ENCODE measurements at regions not wholly inside any gene's neighbourhood (a gene's known extent, or its start where the extent isn't known, plus 50 kb on each side); places are given as distances from the start of the nearest gene placed in this dataset.

GRCh38 chr7:12794722-12795302 lies 107.4 kb downstream of the ARL4A start:
- no peaks in the 10 kb centered on the region for H3K79me2 ChIP-seq (ENCODE audit: insufficient read depth, low read length)
- H3K9ac ChIP-seq (ENCODE audit: low read length) = no peak overlapping the region
- no peaks in the 10 kb centered on the region; a peak in 1 of 4 replicates for H3K4me1 ChIP-seq (ENCODE audit: control insufficient read depth in 1 of 2, insufficient read depth in 2 of 2, low read length in 2 of 2)
- intact Hi-C loops (cut with micrococcal nuclease) = no loop called here
- peaks cover 0 to 6% of the 10 kb centered on the region in 2 experiments; a peak in 1 of 4 replicates for H3K9me3 ChIP-seq (ENCODE audit: control insufficient read depth in 1 of 2, insufficient read depth in 1 of 2, low read depth in 1 of 2, low read length in 2 of 2)
- H3K9me2 ChIP-seq (ENCODE audit: insufficient read depth) = no peaks in the 10 kb centered on the region
- H2AFZ ChIP-seq (ENCODE audit: low read depth, low read length, poor library complexity, severe bottlenecking) = no peak overlapping the region
- H4K20me1 ChIP-seq (ENCODE audit: insufficient read depth) = no peaks in the 10 kb centered on the region
- no TSS peak for BruUV-seq (replicated peaks)
- no peaks in the 10 kb centered on the region for H3K27me3 ChIP-seq (ENCODE audit: insufficient read depth, low read length)
- DNase-seq (ENCODE audit: low read depth, low spot score) (no peak), ATAC-seq (no peak)
- ChIA-PET POLR2A (no interaction called here), RAD21 (ENCODE audit: low non-redundant PET in 1 of 2, low total read pairs in 2 of 2, uncharacterized antibody in 2 of 2, unreplicated experiment in 2 of 2) (no interaction called here), CTCF (no interaction called here)
- H3K4me3 ChIP-seq (replicated peaks in 1 of 2; ENCODE audit: low read depth in 1 of 2, low read length in 2 of 2) = no peak overlapping the region
- H3K27ac ChIP-seq (ENCODE audit: low read depth, low read length) = no peak overlapping the region
- H3K36me3 ChIP-seq (ENCODE audit: control insufficient read depth in 1 of 2, insufficient read depth in 2 of 2, low read length in 2 of 2) = no peaks in the 10 kb centered on the region
- H3K4me2 ChIP-seq (ENCODE audit: low read length) = no peak overlapping the region
- TF ChIP-seq, protein P1, sequence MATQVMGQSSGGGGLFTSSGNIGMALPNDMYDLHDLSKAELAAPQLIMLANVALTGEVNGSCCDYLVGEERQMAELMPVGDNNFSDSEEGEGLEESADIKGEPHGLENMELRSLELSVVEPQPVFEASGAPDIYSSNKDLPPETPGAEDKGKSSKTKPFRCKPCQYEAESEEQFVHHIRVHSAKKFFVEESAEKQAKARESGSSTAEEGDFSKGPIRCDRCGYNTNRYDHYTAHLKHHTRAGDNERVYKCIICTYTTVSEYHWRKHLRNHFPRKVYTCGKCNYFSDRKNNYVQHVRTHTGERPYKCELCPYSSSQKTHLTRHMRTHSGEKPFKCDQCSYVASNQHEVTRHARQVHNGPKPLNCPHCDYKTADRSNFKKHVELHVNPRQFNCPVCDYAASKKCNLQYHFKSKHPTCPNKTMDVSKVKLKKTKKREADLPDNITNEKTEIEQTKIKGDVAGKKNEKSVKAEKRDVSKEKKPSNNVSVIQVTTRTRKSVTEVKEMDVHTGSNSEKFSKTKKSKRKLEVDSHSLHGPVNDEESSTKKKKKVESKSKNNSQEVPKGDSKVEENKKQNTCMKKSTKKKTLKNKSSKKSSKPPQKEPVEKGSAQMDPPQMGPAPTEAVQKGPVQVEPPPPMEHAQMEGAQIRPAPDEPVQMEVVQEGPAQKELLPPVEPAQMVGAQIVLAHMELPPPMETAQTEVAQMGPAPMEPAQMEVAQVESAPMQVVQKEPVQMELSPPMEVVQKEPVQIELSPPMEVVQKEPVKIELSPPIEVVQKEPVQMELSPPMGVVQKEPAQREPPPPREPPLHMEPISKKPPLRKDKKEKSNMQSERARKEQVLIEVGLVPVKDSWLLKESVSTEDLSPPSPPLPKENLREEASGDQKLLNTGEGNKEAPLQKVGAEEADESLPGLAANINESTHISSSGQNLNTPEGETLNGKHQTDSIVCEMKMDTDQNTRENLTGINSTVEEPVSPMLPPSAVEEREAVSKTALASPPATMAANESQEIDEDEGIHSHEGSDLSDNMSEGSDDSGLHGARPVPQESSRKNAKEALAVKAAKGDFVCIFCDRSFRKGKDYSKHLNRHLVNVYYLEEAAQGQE (IDR thresholded peaks at IDR 0.05; ENCODE audit: low read depth) = no peak
- TF ChIP-seq YY1 (IDR thresholded peaks at IDR 0.05; ENCODE audit: extremely low read depth, insufficient replicate concordance, low read depth, low read length) = no peak
- no peak for TF ChIP-seq TCF7L2 (IDR thresholded peaks at IDR 0.05; ENCODE audit: borderline replicate concordance, extremely low read depth, insufficient read depth, insufficient read length)
- no peak for TF ChIP-seq CBX3 (IDR thresholded peaks at IDR 0.05; ENCODE audit: low read depth)
- TF ChIP-seq EZH2 (IDR thresholded peaks at IDR 0.05) = no peak
- TF ChIP-seq ZBTB33 (IDR thresholded peaks at IDR 0.05; ENCODE audit: extremely low read depth, insufficient replicate concordance, low read length) = no peak
- TF ChIP-seq EGR1 (IDR thresholded peaks at IDR 0.05; ENCODE audit: low read depth) = no peak
- no peak for TF ChIP-seq JUND (IDR thresholded peaks at IDR 0.05)
- no peak for TF ChIP-seq SRF (IDR thresholded peaks at IDR 0.05; ENCODE audit: low read depth)
- no peak for TF ChIP-seq CEBPB (IDR thresholded peaks at IDR 0.05; ENCODE audit: low read depth)
- TF ChIP-seq MAX (IDR thresholded peaks at IDR 0.05) = no peak
- no peak for TF ChIP-seq SP1 (IDR thresholded peaks at IDR 0.05; ENCODE audit: low read depth)
- no peak for TF ChIP-seq SIN3A (IDR thresholded peaks at IDR 0.05; ENCODE audit: low read depth)
- no peak for TF ChIP-seq EZH2phosphoT487 (IDR thresholded peaks at IDR 0.05; ENCODE audit: borderline replicate concordance)
- TF ChIP-seq ZFX (IDR thresholded peaks at IDR 0.05) = no peak
- no peak for TF ChIP-seq ATF3 (IDR thresholded peaks at IDR 0.05)
- no peak for TF ChIP-seq FOSL1 (IDR thresholded peaks at IDR 0.05; ENCODE audit: low read depth)

Data from HCT116 (cell line).